GM19438 (cell line): ENCODE measurements at regions not wholly inside any gene's neighbourhood (a gene's known extent, or its start where the extent isn't known, plus 50 kb on each side); places are given as distances from the start of the nearest gene placed in this dataset.
"Not testable (repeated sequence)": the region's sequence is repeated elsewhere in the genome, so short reads cannot be mapped to it uniquely, and the experiment has no call there.

Experiments used
- ATAC-seq: cut with Tn5 transposase; IDR thresholded peaks from one replicate; pipeline ENCODE4 v1.9.1; 2021; ENCODE audit warnings: low read depth; ENCODE audit not compliant: unreplicated experiment

DNA sequence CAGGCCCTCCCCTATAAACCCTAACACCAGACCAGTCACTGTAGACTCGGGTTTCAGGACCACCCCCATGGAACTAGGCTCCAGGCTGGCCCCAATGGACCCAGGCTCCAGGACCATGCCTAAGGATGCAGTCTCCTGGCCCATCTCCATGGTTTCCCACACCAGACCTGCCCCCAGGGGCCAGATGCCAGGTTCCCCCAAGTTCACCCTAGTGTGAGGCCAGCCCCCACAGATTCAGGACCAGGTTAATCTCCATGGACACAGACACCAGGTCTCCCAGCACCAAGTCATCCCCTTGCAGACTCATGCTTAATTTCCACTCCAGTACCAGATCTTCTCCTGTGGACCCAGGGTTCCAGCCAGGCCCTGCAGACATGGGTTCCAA is 103.8 kb upstream of the LANCL2 start:
- no peak for ATAC-seq

DNA sequence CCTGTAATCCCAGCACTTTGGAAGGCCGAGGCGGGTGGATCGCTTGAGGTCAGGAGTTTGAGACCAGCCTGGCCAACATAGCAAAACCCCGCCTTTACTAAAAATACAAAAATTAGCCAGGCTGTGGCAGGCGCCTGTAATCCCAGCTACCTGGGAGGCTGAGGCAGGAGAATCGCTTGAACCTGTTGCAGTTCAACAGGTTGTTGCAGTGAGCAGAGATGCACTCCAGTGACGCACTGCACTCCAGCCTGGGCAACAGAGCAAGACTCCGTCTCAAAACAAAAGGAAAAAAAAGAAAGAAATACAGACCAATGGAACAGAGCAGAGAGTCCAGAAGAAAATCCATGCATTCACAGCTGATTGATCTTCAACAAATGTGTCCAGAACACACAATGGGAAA is 99.8 kb upstream of the LANCL2 start:
- ATAC-seq = not testable (repeated sequence)

DNA sequence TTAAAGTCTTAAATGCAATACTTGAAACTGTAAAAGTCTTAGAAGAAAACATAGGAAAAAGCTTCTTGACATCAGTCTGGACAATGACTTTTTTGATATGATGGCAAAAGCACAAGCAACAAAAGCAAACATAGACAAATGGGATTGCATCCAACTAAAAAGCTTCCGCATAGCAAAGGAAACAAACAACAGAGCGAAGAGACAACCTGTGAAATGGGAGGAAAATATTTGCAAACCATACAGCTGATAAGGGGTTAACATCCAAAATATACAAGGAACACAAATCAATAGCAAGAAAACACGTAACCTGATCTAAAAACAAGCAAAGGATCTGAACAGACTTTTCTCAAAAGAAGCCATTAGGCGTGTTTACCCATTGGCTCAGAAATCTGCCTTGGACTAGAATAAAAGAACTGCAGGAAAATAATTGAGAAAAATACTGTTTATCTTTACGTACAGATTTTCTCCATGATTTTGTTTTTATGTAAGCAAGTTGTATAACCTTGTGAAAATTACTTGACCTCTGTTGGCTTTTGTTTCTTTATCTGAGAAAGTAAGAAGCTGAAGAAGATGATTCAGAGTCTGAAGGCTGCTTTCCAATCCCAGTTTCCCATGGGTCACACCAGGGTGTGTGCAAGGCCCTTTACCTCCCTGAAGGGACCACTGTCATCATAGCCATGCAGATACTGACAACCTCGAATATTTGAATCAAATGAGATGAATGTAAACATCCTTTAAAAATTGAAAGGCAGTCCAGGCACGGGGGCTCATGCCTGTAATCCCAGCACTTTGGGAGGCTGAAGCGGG is 99.1 kb upstream of the LANCL2 start:
- no peak for ATAC-seq

DNA sequence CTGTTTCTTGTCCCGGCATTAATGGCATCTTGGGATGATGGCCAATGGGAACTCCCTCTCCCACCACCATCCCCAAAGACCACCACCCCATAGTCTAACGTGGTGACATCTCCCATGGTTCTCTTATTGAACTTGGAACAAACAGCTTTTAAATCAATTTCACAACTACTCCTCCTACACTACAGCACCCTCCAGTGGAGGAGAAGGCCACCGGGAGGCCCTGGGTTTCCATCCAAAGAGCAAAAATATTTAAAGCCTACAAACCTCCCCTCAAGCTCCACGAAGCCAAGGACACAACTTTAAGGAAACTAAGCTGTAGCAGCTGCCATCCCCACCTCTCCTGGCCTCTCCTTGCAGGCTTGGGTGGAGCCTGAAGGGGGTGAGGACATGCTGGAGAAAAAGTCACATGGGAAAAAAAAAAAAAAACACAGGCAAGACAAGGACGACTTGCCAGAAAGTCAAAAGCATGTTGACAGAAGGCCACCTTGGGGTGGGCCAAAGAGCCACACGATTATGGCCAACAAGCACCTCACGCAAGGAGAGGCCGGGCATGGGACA is 94.0 kb upstream of the LANCL2 start:
- no peak for ATAC-seq

DNA sequence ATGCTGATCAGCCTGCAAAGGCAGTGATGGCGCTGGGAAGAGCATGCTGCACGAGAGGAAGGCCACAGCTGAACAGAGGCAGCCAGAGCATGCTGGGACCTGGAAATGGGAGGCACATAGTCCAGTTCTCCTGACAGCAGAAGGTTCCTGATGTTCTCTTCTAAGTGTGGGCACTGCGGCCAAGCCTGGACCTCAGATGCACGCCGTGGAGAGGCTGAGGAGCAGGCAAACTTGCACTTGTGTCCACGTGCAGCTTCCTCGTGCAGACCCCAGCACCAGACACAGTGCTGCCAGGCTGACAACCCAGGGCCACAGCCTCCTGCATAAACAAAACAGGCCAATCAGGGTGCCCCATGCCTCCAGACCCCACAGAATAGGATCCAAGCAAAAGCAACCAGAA is 93.5 kb upstream of the LANCL2 start:
- ATAC-seq = no peak

DNA sequence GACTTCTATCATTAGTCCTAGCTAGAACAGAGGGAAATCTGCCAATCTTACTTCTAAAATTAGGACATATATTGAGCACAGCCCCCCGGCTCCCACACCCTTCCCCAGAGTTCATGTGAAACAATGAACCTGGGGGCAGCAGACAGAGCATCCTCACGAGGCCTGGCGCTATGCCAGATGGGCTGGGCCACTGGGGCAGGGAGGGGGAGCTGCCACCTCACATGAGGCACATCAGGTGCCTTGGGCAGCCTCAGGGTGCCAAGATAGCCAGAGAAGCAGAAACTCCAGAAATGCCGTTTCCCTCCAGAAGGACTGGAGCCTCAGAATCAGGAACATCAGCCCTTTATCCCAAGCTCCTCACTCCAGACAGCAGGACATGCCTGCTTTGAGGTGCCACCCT is 92.8 kb upstream of the LANCL2 start:
- no peak for ATAC-seq

DNA sequence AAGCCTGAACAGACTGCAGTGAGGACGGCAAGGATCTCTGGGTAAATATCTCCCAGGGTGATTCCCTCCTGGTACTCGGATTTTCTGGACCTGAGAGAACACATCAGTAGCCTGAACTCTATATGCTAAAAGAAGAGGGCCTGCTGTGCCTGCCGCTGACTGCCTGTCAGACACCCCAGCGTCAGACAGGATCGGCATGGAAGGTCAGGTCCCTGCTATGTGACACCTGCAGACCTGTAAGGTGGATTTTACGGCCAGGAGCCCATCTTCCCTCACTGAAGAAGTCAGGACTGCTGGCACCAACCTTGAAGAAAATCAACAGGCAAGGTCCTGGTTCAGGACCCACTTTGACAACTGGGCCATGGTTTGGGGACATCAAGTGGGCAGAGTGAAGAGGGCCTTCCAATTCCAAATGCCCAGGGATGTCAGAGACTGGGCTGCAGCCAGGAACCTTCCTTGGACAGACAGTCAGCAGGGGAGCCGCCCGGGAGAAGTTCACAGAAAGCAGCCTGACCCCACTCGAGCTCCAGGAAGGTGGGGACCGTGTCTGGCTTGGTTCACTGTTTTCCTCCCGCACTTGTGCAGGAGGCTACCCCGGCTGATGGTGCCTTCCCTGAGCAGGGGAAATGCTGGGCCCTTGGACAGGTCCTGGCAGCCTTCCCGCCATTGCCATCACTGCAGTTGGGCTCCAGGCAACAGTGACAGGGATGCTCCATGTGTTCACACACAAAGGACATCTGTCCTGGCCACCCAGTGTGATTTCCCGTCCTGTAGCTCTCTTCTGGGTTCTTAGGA is 91.8 kb upstream of the LANCL2 start:
- ATAC-seq = no peak

DNA sequence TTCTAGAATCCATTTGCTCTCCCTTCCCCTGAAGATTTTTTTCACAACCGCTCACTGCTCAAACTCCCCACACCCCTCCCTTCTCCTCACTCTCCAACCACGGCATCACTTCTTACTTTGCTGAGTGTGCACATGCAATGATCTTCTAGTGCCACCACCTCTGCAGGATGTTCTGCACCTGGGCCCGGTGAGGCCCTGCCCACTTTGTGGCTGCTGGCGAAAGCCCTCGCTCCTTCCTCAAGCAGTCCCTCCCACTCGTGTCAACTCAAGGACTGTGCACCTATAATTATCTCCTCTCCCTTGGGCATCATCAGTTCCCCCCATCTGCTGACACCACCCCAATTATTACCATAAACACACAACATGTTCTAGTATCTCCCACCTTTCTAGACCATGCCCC is 91.0 kb upstream of the LANCL2 start:
- no peak for ATAC-seq

DNA sequence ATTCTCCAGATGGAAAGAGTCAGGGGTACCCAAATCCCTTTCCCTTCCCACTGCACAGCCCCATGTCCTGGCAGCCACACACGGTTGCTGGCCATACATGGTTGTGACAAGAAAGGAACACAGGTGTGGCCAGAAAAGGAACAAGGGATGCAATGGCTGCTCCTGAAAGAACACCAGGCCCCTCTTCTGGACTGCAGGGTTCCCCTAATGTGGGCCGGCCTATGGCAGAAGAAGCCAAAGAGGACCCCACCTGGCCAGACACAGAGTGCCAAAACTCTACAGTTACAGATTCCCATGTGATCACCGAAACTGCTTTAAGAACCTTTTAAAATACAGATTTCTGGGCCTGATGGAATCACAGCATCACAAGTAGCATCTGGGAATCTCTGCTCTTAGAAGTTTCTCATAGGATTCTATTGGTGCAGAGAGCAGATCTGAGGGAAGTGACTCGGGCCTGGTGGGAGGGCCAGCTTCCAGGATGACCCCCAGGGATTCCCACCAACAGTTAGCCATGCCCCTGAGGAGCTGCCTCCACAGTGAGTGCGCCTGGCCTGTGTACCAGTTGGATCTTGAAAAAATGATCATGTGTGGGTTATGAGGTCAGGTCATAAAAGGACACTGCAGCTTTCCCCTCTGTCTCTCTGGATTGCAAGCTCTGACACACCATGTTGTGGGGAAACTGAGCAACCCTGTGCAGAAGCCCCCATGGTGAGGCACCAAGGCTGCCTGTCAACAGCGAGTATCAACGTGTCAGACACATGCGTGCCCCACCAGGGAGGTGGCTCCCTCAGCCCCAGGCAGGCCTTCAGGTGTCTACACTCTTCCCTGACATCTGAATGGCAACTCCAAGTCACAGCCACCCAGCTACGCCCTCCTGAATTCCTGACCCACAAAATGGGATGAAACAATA is 89.6 kb upstream of the LANCL2 start:
- ATAC-seq = no peak

DNA sequence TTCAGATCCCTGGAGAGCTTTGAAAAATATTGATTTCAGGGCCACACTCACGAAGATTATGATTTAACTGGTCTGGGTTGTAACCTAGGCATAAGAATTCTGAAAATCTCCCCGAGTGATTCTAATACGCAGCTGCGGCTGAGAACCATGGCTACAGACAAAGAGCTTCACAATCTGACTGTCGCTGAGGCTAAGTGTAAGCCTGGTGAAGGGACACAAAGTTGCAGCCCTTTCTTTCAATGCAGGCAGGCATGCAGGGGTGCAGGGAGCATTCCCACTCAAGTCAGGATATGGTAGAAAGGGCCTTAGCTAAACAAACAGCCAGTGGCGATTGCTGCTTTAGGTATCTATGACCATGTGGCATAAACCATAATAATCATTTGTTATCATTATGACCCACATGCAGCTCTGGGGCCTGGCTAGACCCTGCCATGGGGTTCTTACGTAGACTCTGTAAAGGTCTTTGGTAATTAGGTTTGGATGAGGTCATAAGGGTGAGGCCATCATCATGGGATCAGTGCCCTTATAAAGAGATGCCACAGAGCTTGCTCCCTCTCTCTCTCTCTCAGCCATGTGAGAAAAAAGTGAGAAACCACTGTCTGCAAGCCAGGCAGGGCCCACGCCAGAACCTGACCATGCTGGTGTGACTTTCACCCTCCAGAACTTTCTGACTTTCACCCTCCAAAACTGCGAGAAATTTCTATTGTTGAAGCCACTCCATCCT is 88.4 kb upstream of the LANCL2 start:
- ATAC-seq = no peak

DNA sequence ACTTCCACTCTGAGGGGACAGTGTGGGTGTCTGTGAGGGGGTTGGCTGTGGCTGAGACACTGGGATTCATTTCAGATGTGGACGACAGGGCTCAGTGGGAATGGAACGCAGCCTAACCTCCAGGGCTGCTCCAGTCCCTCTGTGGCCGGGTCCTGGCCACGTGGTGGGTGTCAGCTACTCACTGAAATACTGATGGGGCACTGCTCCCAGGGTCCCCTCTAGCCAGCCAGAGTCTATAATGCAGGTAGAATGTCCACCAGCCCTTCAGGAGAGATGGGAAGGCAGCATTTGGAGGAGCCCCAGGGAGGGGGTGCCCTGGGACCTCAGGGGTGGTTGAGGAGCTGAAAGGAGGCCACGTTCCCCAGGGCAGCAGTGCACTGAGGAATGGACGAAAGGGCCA is 87.2 kb upstream of the LANCL2 start:
- no peak for ATAC-seq

DNA sequence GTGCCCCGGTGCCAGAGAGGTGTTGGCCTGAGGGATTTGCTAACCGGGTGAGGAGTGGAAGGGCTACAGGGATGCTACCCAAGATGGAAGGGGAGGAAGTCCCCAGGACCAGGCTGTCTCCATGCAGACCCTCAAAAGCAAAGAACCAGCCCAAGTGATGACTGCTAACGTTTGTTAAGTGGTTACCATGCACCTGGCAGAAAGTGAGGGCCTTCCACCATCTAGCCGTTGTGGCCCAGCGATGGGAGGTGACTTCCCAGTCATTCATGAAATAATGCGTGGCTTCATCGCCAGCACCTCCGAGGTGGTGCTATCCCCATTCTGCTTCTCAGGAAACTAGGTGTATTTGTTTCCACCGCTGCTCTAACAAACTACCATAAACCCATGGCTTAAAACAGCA is 86.8 kb upstream of the LANCL2 start:
- no peak for ATAC-seq

DNA sequence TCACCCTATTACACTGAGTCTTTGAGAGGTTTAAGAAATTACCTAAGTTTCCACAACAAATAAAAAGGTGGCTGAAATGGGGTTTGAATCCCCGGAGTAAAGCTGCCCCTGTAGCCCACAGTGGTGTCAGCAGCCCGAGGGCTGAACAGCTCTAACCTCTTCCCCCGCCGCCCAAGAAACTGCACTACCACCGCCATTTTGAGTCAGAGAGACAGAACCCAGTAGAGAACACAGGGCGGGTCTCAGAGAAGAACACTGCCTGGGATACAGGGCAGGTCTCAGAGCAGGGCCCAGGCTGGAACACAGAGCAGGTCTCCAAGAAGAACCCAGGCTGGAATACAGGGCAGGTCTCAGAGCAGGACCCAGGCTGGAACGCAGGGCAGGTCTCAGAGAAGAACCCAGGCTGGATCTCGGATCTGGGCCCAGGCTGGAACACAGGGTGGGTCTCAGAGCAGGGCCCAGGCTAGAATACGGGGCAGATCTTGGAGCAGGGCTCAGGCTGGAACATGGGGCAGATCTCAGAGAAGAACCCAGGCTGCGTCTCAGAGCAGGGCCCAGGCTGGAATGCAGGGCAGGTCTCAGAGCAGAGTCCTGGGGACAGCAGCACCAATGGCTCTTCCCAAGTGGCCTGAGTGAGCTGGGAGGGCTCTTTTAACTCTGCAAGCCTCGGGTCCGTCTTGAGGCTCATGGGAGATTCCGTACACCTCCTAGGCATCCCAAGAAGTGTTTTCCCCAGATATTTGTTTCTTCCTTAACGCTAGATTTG is 85.9 kb upstream of the LANCL2 start:
- no peak for ATAC-seq

DNA sequence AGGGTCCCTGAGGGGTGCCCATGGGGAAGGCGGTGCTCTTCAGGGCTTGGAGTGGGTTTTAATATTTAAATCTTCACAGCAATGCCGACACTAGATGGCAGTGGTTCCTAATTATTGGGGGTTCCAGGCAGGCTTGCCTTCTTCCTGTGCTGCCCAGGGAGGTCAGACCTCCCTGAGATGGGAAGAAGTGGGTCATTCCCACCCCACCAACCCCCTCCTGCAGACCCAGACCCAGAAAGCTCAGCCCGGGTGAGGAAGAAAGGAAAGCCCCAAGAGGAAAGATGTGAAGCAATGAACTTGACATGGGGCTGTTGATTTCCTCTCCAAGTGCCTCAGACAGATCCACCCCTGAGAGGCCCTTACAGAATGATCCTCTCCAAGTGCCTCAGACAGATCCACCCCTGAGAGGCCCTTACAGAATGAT is 85.1 kb upstream of the LANCL2 start:
- ATAC-seq = peak; percentile 94

DNA sequence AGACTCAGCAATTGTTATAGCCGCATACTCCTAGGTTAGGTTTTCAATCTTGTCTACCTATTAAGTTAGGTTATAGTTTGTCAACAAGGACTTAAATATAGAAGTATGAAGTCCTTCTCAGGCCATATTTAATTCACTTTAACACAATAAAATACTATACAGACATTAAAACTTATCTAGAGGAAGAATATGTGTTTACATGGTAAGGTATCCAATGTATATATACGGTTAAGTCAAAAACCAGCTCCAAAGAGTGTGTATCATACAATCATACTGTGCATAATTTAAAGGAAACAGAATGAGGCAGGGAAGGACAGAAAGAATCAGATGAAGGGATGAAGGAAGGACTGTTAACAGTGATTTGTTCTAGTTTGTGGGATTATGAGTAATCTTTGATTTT is 79.5 kb upstream of the LANCL2 start:
- no peak for ATAC-seq

DNA sequence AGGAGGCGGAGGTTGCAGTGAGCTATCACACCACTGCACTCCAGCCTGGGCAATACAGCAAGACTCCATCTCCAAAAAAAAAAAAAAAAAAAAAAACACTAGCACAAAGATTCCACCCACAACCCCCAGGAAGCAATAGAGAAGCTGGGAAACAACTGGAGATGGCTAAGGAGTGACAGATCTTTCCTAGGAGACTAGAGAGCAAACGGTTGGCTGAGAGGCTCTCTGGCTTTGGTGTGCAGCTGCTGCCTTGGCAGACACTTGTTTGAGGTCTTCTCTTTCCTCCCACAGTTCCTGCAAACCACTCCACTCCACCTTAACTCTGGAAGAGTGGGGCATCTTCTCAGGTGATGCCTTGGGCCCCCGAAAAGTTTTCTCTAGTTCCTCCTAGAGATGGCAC is 78.5 kb upstream of the LANCL2 start:
- ATAC-seq = no peak

DNA sequence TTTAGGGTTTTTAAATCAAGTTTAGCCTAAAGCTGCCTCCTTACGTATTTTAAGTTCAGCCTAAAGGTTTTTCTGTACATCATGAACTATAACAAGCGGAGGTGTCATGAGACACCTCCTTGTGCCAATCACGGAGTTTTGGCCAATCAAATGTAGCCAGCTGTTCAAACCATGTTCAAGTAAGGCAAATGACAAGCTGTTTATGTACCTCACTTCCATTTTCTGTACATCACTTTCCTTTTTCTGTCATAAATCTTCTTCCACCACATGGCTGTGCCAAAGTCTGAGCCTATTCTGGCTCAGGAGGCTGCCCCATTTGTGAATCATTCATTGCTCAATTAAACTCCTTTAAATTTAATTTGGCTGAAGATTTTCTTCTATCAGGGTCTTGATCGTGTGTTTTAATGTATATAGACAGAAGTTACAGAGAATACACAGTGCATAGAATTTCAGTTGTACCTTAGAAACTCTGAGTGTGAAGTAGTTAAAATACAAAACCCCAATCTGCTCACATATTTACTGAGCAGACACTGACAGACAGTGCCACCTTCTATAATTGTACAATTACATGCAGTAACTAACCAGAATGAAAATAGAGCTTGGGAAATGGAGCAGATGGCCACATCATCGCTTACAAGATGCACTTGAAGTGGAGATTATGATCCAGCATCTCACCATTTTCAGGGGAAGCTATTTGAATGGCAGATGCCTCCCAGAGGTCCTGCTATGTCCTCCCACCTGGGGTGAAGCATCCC is 76.9 kb upstream of the LANCL2 start:
- ATAC-seq = no peak

DNA sequence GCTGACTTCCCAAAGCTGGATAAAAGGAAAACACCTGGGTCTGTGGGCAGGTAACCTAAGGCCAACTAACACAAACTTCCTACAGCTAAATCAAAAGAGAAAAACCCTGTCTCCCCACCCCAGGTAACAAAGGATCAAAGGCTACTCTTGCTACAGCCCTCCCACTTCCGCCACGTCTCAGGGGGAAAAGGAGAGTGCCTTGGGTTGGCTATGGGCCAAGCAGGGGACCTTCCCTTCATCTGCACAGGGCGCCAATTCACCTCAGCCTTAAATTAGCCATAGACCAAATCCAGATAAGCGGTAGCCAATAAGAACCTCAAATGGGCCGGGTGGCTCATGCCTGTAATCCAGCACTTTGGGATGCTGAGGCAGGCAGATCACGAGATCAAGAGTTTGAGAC is 69.1 kb upstream of the LANCL2 start:
- ATAC-seq = no peak
